ENCODE measurements at regions not wholly inside any gene's neighbourhood (a gene's known extent, or its start where the extent isn't known, plus 50 kb on each side); places are given as distances from the start of the nearest gene placed in this dataset.
"Not testable (repeated sequence)": the region's sequence is repeated elsewhere in the genome, so short reads cannot be mapped to it uniquely, and the experiment has no call there.

DNA sequence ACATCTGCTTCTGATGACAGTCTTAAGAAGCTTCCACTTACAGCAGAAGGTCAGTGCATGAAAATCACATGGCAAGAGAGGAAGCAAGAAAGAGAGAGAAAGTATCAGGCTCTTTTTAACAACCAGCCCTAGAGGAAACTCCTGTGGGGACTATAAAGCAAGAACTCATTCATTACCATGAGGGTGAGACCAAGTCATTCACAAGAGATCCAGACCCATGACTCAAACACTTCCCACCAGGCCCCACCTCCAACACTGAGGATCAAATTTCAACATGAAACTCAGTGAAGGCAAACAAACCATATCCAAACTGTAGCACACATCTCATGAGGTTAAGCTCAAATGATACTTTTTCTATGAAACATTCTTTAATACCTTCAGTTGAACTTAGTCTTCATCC is 643.2 kb upstream of the SYNCRIP start:
- TF ChIP-seq, protein P1, sequence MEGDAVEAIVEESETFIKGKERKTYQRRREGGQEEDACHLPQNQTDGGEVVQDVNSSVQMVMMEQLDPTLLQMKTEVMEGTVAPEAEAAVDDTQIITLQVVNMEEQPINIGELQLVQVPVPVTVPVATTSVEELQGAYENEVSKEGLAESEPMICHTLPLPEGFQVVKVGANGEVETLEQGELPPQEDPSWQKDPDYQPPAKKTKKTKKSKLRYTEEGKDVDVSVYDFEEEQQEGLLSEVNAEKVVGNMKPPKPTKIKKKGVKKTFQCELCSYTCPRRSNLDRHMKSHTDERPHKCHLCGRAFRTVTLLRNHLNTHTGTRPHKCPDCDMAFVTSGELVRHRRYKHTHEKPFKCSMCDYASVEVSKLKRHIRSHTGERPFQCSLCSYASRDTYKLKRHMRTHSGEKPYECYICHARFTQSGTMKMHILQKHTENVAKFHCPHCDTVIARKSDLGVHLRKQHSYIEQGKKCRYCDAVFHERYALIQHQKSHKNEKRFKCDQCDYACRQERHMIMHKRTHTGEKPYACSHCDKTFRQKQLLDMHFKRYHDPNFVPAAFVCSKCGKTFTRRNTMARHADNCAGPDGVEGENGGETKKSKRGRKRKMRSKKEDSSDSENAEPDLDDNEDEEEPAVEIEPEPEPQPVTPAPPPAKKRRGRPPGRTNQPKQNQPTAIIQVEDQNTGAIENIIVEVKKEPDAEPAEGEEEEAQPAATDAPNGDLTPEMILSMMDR (conservative IDR thresholded peaks at IDR 0.05; ENCODE audit: low read length), result no peak
- no peak for TF ChIP-seq EZH2phosphoT487 (IDR thresholded peaks at IDR 0.05; ENCODE audit: borderline replicate concordance, low read depth, low read length)
- BruUV-seq (replicated peaks), result no TSS peak
- POLR2A ChIA-PET, result no interaction called here

DNA sequence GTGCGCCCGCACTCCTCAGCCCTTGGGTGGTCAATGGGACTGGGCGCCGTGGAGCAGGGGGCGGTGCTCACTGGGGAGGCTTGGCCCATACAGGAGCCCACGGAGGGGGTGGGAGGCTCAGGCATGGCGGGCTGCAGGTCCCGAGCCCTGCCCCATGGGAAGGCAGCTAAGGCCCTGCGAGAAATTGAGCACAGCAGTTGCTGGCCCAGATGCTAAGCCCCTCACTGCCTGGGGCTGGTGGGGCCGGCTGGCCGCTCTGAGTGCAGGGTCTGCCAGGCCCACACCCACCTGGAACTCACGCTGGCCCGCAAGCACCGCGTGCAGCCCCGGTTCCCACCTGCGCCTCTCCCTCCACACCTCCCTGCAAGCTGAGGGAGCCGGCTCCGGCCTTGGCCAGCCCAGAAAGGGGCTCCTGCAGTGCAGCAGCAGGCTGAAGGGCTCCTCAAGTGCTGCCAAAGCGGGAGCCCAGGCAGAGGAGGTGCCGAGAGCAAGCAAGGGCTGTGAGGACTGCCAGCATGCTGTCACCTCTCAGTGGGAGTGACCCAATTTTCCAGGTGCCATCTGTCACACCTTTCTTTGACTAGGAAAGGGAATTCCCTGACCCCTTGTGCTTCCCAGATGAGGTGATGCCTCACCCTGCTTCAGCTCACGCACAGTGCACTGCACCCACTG is 642.3 kb upstream of the SYNCRIP start:
- H2AFZ ChIP-seq (ENCODE audit: low read length); intact Hi-C loops (cut with micrococcal nuclease; ENCODE audit: unreplicated experiment); H4K20me1 ChIP-seq (ENCODE audit: insufficient read depth, low read length); H3K36me3 ChIP-seq (ENCODE audit: insufficient read depth, low read length); DNase-seq (ENCODE audit: low spot score); CTCF ChIA-PET (ENCODE audit: unreplicated experiment); H3K27ac ChIP-seq (ENCODE audit: low read depth, low read length, poor library complexity, severe bottlenecking); H3K9me2 ChIP-seq (ENCODE audit: insufficient read depth, low read length); H3K79me2 ChIP-seq (ENCODE audit: insufficient read depth, low read depth, low read length); H3K4me2 ChIP-seq (ENCODE audit: low read length); POLR2A ChIA-PET; H3K4me1 ChIP-seq (ENCODE audit: insufficient read depth, low read length, poor library complexity, severe bottlenecking); H3K9me3 ChIP-seq (ENCODE audit: low read length); BruUV-seq (replicated peaks); H3K4me3 ChIP-seq (ENCODE audit: low read depth, low read length, poor library complexity, severe bottlenecking): not testable (repeated sequence)

More for the DNA sequence above, 643.2 kb upstream of the SYNCRIP start:
- H3K9me2 ChIP-seq (ENCODE audit: insufficient read depth, low read length), result no peaks in the 10 kb centered on the region
- H3K9me3 ChIP-seq (ENCODE audit: low read length), result no peaks in the 10 kb centered on the region
- CTCF ChIA-PET (ENCODE audit: unreplicated experiment), result no interaction called here
- H3K4me1 ChIP-seq (ENCODE audit: insufficient read depth, low read length, poor library complexity, severe bottlenecking), result no peaks in the 10 kb centered on the region
- intact Hi-C loops (cut with micrococcal nuclease; ENCODE audit: unreplicated experiment), result no loop called here
- no peak overlapping the region for H3K4me2 ChIP-seq (ENCODE audit: low read length)
- H4K20me1 ChIP-seq (ENCODE audit: insufficient read depth, low read length), result no peaks in the 10 kb centered on the region
- no peaks in the 10 kb centered on the region for H3K36me3 ChIP-seq (ENCODE audit: insufficient read depth, low read length)
- DNase-seq (ENCODE audit: low spot score), result no peak
- no peak overlapping the region for H3K27ac ChIP-seq (ENCODE audit: low read depth, low read length, poor library complexity, severe bottlenecking)
- no peaks in the 10 kb centered on the region for H3K79me2 ChIP-seq (ENCODE audit: insufficient read depth, low read depth, low read length)
- no peak overlapping the region for H3K4me3 ChIP-seq (ENCODE audit: low read depth, low read length, poor library complexity, severe bottlenecking)
- H2AFZ ChIP-seq (ENCODE audit: low read length), result no peak overlapping the region

DNA sequence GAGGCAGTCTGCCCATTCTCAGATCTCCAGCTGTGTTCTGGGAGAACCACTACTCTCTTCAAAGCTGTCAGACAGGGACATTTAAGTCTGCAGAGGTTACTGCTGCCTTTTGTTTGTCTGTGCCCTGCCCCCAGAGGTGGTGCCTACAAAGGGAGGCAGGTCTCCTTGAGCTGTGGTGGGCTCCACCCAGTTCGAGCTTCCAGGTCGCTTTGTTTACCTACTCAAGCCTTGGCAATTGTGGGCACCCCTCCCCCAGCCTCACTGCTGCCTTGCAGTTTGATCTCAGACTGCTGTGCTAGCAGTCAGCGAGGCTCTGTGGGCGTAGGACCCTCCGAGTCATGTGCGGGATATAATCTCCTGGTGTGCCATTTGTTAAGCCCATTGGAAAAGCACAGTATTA is 640.9 kb upstream of the SYNCRIP start:
- H3K36me3 ChIP-seq (ENCODE audit: insufficient read depth, low read length); H4K20me1 ChIP-seq (ENCODE audit: insufficient read depth, low read length); H2AFZ ChIP-seq (ENCODE audit: low read length); H3K9me2 ChIP-seq (ENCODE audit: insufficient read depth, low read length); BruUV-seq (replicated peaks); H3K4me1 ChIP-seq (ENCODE audit: insufficient read depth, low read length, poor library complexity, severe bottlenecking); H3K79me2 ChIP-seq (ENCODE audit: insufficient read depth, low read depth, low read length); CTCF ChIA-PET (ENCODE audit: unreplicated experiment); H3K4me3 ChIP-seq (ENCODE audit: low read depth, low read length, poor library complexity, severe bottlenecking); intact Hi-C loops (cut with micrococcal nuclease; ENCODE audit: unreplicated experiment); H3K4me2 ChIP-seq (ENCODE audit: low read length); H3K9me3 ChIP-seq (ENCODE audit: low read length); H3K27ac ChIP-seq (ENCODE audit: low read depth, low read length, poor library complexity, severe bottlenecking); DNase-seq (ENCODE audit: low spot score); POLR2A ChIA-PET: not testable (repeated sequence)

DNA sequence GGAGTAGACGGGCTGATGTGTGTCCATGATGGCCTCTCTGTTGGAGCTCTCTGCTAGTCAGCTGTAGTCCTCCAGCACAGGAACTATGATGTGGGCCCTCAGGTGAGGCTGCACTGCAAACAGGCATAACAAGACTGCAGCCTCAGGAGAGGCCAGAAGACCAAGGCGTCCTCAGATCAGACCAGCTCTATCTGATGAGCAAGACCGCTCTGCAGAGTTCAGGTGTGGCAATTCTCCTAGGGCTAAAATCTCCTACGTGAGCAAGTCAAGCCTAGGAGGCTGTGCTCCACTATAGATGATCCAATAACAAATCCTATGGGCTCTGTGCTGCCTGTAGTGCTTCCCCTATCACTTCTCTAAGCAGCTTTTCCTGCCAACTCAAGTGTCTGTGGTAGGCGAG is 633.4 kb upstream of the SYNCRIP start:
- Histone ChIP-seq H2AFZ (ENCODE audit: low read length) (no peak overlapping the region), H3K9me2 (ENCODE audit: insufficient read depth, low read length) (no peaks in the 10 kb centered on the region)

More for the DNA sequence above, 633.4 kb upstream of the SYNCRIP start:
- Histone ChIP-seq H3K79me2 (ENCODE audit: insufficient read depth, low read depth, low read length) (no peaks in the 10 kb centered on the region), H4K20me1 (ENCODE audit: insufficient read depth, low read length) (no peaks in the 10 kb centered on the region), H3K4me1 (ENCODE audit: insufficient read depth, low read length, poor library complexity, severe bottlenecking) (no peaks in the 10 kb centered on the region), H3K36me3 (ENCODE audit: insufficient read depth, low read length) (no peaks in the 10 kb centered on the region), H3K27ac (ENCODE audit: low read depth, low read length, poor library complexity, severe bottlenecking) (no peak overlapping the region), H3K9me3 (ENCODE audit: low read length) (no peaks in the 10 kb centered on the region), H3K4me3 (ENCODE audit: low read depth, low read length, poor library complexity, severe bottlenecking) (no peak overlapping the region), H3K4me2 (ENCODE audit: low read length) (no peak overlapping the region)
- TF ChIP-seq EZH2phosphoT487 (IDR thresholded peaks at IDR 0.05; ENCODE audit: borderline replicate concordance, low read depth, low read length), result no peak
- TF ChIP-seq, protein P1 (conservative IDR thresholded peaks at IDR 0.05; ENCODE audit: low read length), result no peak
- DNase-seq (ENCODE audit: low spot score), result no peak
- no TSS peak for BruUV-seq (replicated peaks)
- ChIA-PET POLR2A (no interaction called here), CTCF (ENCODE audit: unreplicated experiment) (no interaction called here)
- intact Hi-C loops (cut with micrococcal nuclease; ENCODE audit: unreplicated experiment), result no loop called here

All from OCI-LY7 (cell line).